ENCODE measurements at regions not wholly inside any gene's neighbourhood (a gene's known extent, or its start where the extent isn't known, plus 50 kb on each side); places are given as distances from the start of the nearest gene placed in this dataset.
"Not testable (repeated sequence)": the region's sequence is repeated elsewhere in the genome, so short reads cannot be mapped to it uniquely, and the experiment has no call there.

GRCh38 chr12:125552295-125552694 lies 487.1 kb downstream of the AACS start:
- H3K4me1 Mint-ChIP-seq = no peaks in the 10 kb centered on the region
- H3K36me3 Mint-ChIP-seq = no peaks in the 10 kb centered on the region
- H3K4me3 Mint-ChIP-seq = no peak overlapping the region
- DNase-seq (no peak), ATAC-seq (no peak)
- peaks cover 2% of the 10 kb centered on the region for H3K9me3 Mint-ChIP-seq (ENCODE audit: low read depth)
- CTCF ChIA-PET = no interaction called here
- no peaks in the 10 kb centered on the region for H3K27me3 Mint-ChIP-seq
- no peak overlapping the region for H3K27ac Mint-ChIP-seq

GRCh38 chr12:125561008-125561407 lies 495.8 kb downstream of the AACS start:
- DNase-seq; H3K36me3 Mint-ChIP-seq; H3K9me3 Mint-ChIP-seq (ENCODE audit: low read depth); H3K4me3 Mint-ChIP-seq; H3K27ac Mint-ChIP-seq; H3K4me1 Mint-ChIP-seq; H3K27me3 Mint-ChIP-seq; CTCF ChIA-PET; ATAC-seq: not testable (repeated sequence)

- CTCF ChIA-PET = no interaction called here
- DNase-seq = no peak
- Mint-ChIP-seq H3K36me3 (no peaks in the 10 kb centered on the region), H3K9me3 (ENCODE audit: low read depth) (peaks cover 2% of the 10 kb centered on the region), H3K4me1 (no peaks in the 10 kb centered on the region), H3K27ac (no peak overlapping the region), H3K27me3 (no peaks in the 10 kb centered on the region), H3K4me3 (no peak overlapping the region)
- no peak for ATAC-seq
These were observed 499.5 kb downstream of the AACS start for GRCh38 chr12:125564753-125565152.

- DNase-seq (no peak), ATAC-seq (no peak)
- Mint-ChIP-seq H3K27ac (no peak overlapping the region), H3K4me3 (no peak overlapping the region), H3K4me1 (no peaks in the 10 kb centered on the region), H3K36me3 (no peaks in the 10 kb centered on the region), H3K27me3 (no peaks in the 10 kb centered on the region), H3K9me3 (ENCODE audit: low read depth) (no peaks in the 10 kb centered on the region)
- CTCF ChIA-PET = no interaction called here
These were observed 502.3 kb downstream of the AACS start for GRCh38 chr12:125567581-125567980.

- Mint-ChIP-seq H3K4me3 (no peak overlapping the region), H3K27me3 (no peaks in the 10 kb centered on the region), H3K4me1 (no peaks in the 10 kb centered on the region), H3K27ac (no peak overlapping the region), H3K9me3 (ENCODE audit: low read depth) (no peaks in the 10 kb centered on the region), H3K36me3 (no peaks in the 10 kb centered on the region)
- ATAC-seq (no peak), DNase-seq (no peak)
- CTCF ChIA-PET = no interaction called here
These were observed 503.1 kb downstream of the AACS start for GRCh38 chr12:125568306-125568705.

GRCh38 chr12:125573271-125573670 lies 508.0 kb downstream of the AACS start:
- no peak overlapping the region for H3K27ac Mint-ChIP-seq
- no peaks in the 10 kb centered on the region for H3K36me3 Mint-ChIP-seq
- DNase-seq (no peak), ATAC-seq (no peak)
- no peak overlapping the region for H3K4me3 Mint-ChIP-seq
- CTCF ChIA-PET = interaction anchor here (1.0 kb wide), 1 partner anchor 11 kb away, joined by 3 read pairs; no protein-coding TSS in a partner anchor
- no peaks in the 10 kb centered on the region for H3K27me3 Mint-ChIP-seq
- H3K4me1 Mint-ChIP-seq = no peaks in the 10 kb centered on the region
- H3K9me3 Mint-ChIP-seq (ENCODE audit: low read depth) = no peaks in the 10 kb centered on the region

- CTCF ChIA-PET = no interaction called here
- Mint-ChIP-seq H3K4me3 (no peak overlapping the region), H3K27ac (no peak overlapping the region), H3K36me3 (no peaks in the 10 kb centered on the region), H3K27me3 (no peaks in the 10 kb centered on the region), H3K4me1 (no peaks in the 10 kb centered on the region), H3K9me3 (ENCODE audit: low read depth) (no peaks in the 10 kb centered on the region)
- DNase-seq (no peak), ATAC-seq (no peak)
These were observed 512.1 kb downstream of the AACS start for GRCh38 chr12:125577334-125577733.

- Mint-ChIP-seq H3K4me1 (no peaks in the 10 kb centered on the region), H3K27me3 (no peaks in the 10 kb centered on the region), H3K9me3 (ENCODE audit: low read depth) (no peaks in the 10 kb centered on the region), H3K36me3 (no peaks in the 10 kb centered on the region), H3K27ac (no peak overlapping the region), H3K4me3 (no peak overlapping the region)
- ATAC-seq (no peak), DNase-seq (no peak)
- CTCF ChIA-PET = no interaction called here
These were observed 514.7 kb downstream of the AACS start for GRCh38 chr12:125579916-125580315.

GRCh38 chr12:125583071-125583470 lies 517.8 kb downstream of the AACS start:
- no peaks in the 10 kb centered on the region for H3K27me3 Mint-ChIP-seq
- no peak for ATAC-seq
- no peak for DNase-seq
- no peak overlapping the region for H3K4me3 Mint-ChIP-seq
- no peak overlapping the region for H3K27ac Mint-ChIP-seq
- CTCF ChIA-PET = no interaction called here
- H3K9me3 Mint-ChIP-seq (ENCODE audit: low read depth) = no peaks in the 10 kb centered on the region
- H3K36me3 Mint-ChIP-seq = no peaks in the 10 kb centered on the region
- H3K4me1 Mint-ChIP-seq = no peaks in the 10 kb centered on the region

GRCh38 chr12:125586441-125586840 lies 521.2 kb downstream of the AACS start:
- H3K27me3 Mint-ChIP-seq = no peaks in the 10 kb centered on the region
- H3K4me1 Mint-ChIP-seq = no peaks in the 10 kb centered on the region
- no peak for DNase-seq
- H3K36me3 Mint-ChIP-seq = no peaks in the 10 kb centered on the region
- H3K4me3 Mint-ChIP-seq = no peak overlapping the region
- H3K27ac Mint-ChIP-seq = no peak overlapping the region
- H3K9me3 Mint-ChIP-seq (ENCODE audit: low read depth) = no peaks in the 10 kb centered on the region
- ATAC-seq = no peak
- CTCF ChIA-PET = no interaction called here

GRCh38 chr12:125593269-125593668 lies 528.0 kb downstream of the AACS start:
- no peaks in the 10 kb centered on the region for H3K4me1 Mint-ChIP-seq
- H3K36me3 Mint-ChIP-seq = no peaks in the 10 kb centered on the region
- H3K27me3 Mint-ChIP-seq = no peaks in the 10 kb centered on the region
- peaks cover 3% of the 10 kb centered on the region for H3K9me3 Mint-ChIP-seq (ENCODE audit: low read depth)
- DNase-seq (no peak), ATAC-seq (no peak)
- no peak overlapping the region for H3K4me3 Mint-ChIP-seq
- CTCF ChIA-PET = no interaction called here
- no peak overlapping the region for H3K27ac Mint-ChIP-seq

- CTCF ChIA-PET = no interaction called here
- H3K27me3 Mint-ChIP-seq = no peaks in the 10 kb centered on the region
- no peak overlapping the region for H3K4me3 Mint-ChIP-seq
- no peak overlapping the region for H3K27ac Mint-ChIP-seq
- DNase-seq (no peak), ATAC-seq (no peak)
- H3K4me1 Mint-ChIP-seq = no peaks in the 10 kb centered on the region
- no peaks in the 10 kb centered on the region for H3K9me3 Mint-ChIP-seq (ENCODE audit: low read depth)
- H3K36me3 Mint-ChIP-seq = no peaks in the 10 kb centered on the region
These were observed 539.7 kb downstream of the AACS start for GRCh38 chr12:125604976-125605375.

GRCh38 chr12:125606312-125606711 lies 541.1 kb downstream of the AACS start:
- DNase-seq (no peak), ATAC-seq (no peak)
- no peaks in the 10 kb centered on the region for H3K27me3 Mint-ChIP-seq
- no peaks in the 10 kb centered on the region for H3K4me1 Mint-ChIP-seq
- CTCF ChIA-PET = no interaction called here
- no peaks in the 10 kb centered on the region for H3K9me3 Mint-ChIP-seq (ENCODE audit: low read depth)
- no peak overlapping the region for H3K4me3 Mint-ChIP-seq
- H3K36me3 Mint-ChIP-seq = no peaks in the 10 kb centered on the region
- no peak overlapping the region for H3K27ac Mint-ChIP-seq

GRCh38 chr12:125610292-125610691 lies 545.1 kb downstream of the AACS start:
- Mint-ChIP-seq H3K36me3 (no peaks in the 10 kb centered on the region), H3K4me1 (no peaks in the 10 kb centered on the region), H3K27ac (no peak overlapping the region), H3K27me3 (no peaks in the 10 kb centered on the region), H3K4me3 (no peak overlapping the region), H3K9me3 (ENCODE audit: low read depth) (no peaks in the 10 kb centered on the region)
- DNase-seq (no peak), ATAC-seq (no peak)
- CTCF ChIA-PET = no interaction called here

GRCh38 chr12:125610971-125611370 lies 545.7 kb downstream of the AACS start:
- DNase-seq (no peak), ATAC-seq (no peak)
- no peak overlapping the region for H3K4me3 Mint-ChIP-seq
- CTCF ChIA-PET = no interaction called here
- H3K27ac Mint-ChIP-seq = no peak overlapping the region
- no peaks in the 10 kb centered on the region for H3K27me3 Mint-ChIP-seq
- H3K4me1 Mint-ChIP-seq = no peaks in the 10 kb centered on the region
- no peaks in the 10 kb centered on the region for H3K9me3 Mint-ChIP-seq (ENCODE audit: low read depth)
- H3K36me3 Mint-ChIP-seq = no peaks in the 10 kb centered on the region

Data from activated CD8-positive, alpha-beta memory T cell treated with anti-CD3 and anti-CD28 coated beads, Interleukin-2, amount 10 ng/mL, durations not matched to agents 7 days and 5 days (primary cell).